ENCODE measurements at regions not wholly inside any gene's neighbourhood (a gene's known extent, or its start where the extent isn't known, plus 50 kb on each side); places are given as distances from the start of the nearest gene placed in this dataset.

GRCh38 chr5:115683081-115683480 lies 57.2 kb upstream of the TMED7 start:
- intact Hi-C loops (cut with DNase I; ENCODE audit: low total_unique reads) = no loop called here
- Histone ChIP-seq H3K27me3 (no peaks in the 10 kb centered on the region), H3K27ac (no peak overlapping the region), H3K4me1 (no peaks in the 10 kb centered on the region), H3K9me3 (no peaks in the 10 kb centered on the region), H3K4me3 (no peak overlapping the region), H3K36me3 (no peaks in the 10 kb centered on the region)
- no peak for DNase-seq (ENCODE audit: low spot score in 2 of 2)
- TF ChIP-seq POLR2AphosphoS5 (IDR thresholded peaks at IDR 0.05) (no peak), POLR2A (IDR thresholded peaks at IDR 0.05) (no peak), CTCF (IDR thresholded peaks at IDR 0.05) (no peak)
